Osteoblast (primary cell): ENCODE measurements at regions not wholly inside any gene's neighbourhood (a gene's known extent, or its start where the extent isn't known, plus 50 kb on each side); places are given as distances from the start of the nearest gene placed in this dataset.

Experiments
- DNase-seq: peaks from one replicate; pipeline ENCODE4 v3.0.0; 2011; ENCODE audit warnings: low spot score, mixed read lengths; ENCODE audit not compliant: insufficient read length; ENCODE audit errors: missing footprints
- H2AFZ ChIP-seq: 2 replicates; pipeline ENCODE4 v1.6.0; 2011; ENCODE audit warnings: mild to moderate bottlenecking, low read length
- H3K27ac ChIP-seq: 2 replicates; pipeline ENCODE4 v1.5.1; 2011; ENCODE audit warnings: mild to moderate bottlenecking, low read depth, low read length, moderate library complexity
- H3K27me3 ChIP-seq: 2 replicates; pipeline ENCODE4 v1.6.0; 2012; ENCODE audit warnings: mild to moderate bottlenecking, control low read depth, inconsistent platforms, low read length, moderate library complexity; ENCODE audit not compliant: insufficient read depth
- H3K36me3 ChIP-seq: 2 replicates; pipeline ENCODE4 v1.5.1; 2011; ENCODE audit warnings: mild to moderate bottlenecking, low read length, control low read depth, moderate library complexity; ENCODE audit not compliant: insufficient read depth
- H3K4me1 ChIP-seq: 2 replicates; pipeline ENCODE4 v1.5.1; 2011; ENCODE audit warnings: mild to moderate bottlenecking, low read length, control low read depth, moderate library complexity; ENCODE audit not compliant: insufficient read depth
- H3K4me2 ChIP-seq: 2 replicates; pipeline ENCODE4 v1.6.0; 2011; ENCODE audit warnings: mild to moderate bottlenecking, low read length; ENCODE audit not compliant: insufficient read depth
- H3K4me3 ChIP-seq: fragments of 200-600 bp; sonication (generic); 3 replicates; pipeline ENCODE4 v1.5.1; 2012; ENCODE audit warnings: mild to moderate bottlenecking, low read length, inconsistent platforms; ENCODE audit not compliant: insufficient read depth
- H3K79me2 ChIP-seq: 2 replicates; pipeline ENCODE4 v1.6.0; 2012; ENCODE audit warnings: mild to moderate bottlenecking, low read length, control low read depth, inconsistent platforms; ENCODE audit not compliant: insufficient read depth
- H3K9me3 ChIP-seq: 2 replicates; pipeline ENCODE4 v1.5.1; 2011; ENCODE audit warnings: low read depth, low read length, control low read depth
- H4K20me1 ChIP-seq: 2 replicates; pipeline ENCODE4 v1.6.0; 2012; ENCODE audit warnings: mild to moderate bottlenecking, low read length, control low read depth; ENCODE audit not compliant: insufficient read depth
- TF ChIP-seq, protein P1 (sequence below): IDR thresholded peaks from 2 replicates; pipeline ENCODE4 v1.5.1; 2011; ENCODE audit warnings: mild to moderate bottlenecking, low read depth, low read length, moderate library complexity; ENCODE audit errors: extremely low read depth

DNA sequence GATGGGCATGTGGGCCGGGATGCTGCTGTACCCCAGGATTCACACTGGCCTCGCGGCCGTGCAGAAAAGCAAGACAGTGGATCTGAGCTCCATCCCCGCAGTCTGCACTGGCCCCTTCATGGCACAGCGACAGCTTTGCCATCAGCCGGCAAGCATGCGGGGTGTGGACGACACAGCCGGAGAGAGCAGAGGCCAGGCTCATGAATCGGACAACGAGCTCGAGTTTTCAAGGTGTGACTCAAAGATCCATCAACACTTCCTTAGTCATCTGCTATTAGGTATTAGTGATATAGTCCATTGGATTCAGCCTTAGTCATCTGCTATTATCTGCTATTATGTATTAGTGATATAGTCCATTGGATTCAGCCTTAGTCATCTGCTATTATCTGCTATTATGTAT is 254.7 kb downstream of the KLF6 start:
- Histone ChIP-seq H3K27me3 (no peaks in the 10 kb centered on the region), H3K4me1 (peaks cover 40% of the 10 kb centered on the region), H4K20me1 (no peaks in the 10 kb centered on the region), H2AFZ (no peak overlapping the region), H3K4me2 (no peak overlapping the region), H3K79me2 (no peaks in the 10 kb centered on the region), H3K27ac (no peak overlapping the region), H3K4me3 (no peak overlapping the region), H3K36me3 (no peaks in the 10 kb centered on the region), H3K9me3 (no peaks in the 10 kb centered on the region)
- TF ChIP-seq, protein P1, sequence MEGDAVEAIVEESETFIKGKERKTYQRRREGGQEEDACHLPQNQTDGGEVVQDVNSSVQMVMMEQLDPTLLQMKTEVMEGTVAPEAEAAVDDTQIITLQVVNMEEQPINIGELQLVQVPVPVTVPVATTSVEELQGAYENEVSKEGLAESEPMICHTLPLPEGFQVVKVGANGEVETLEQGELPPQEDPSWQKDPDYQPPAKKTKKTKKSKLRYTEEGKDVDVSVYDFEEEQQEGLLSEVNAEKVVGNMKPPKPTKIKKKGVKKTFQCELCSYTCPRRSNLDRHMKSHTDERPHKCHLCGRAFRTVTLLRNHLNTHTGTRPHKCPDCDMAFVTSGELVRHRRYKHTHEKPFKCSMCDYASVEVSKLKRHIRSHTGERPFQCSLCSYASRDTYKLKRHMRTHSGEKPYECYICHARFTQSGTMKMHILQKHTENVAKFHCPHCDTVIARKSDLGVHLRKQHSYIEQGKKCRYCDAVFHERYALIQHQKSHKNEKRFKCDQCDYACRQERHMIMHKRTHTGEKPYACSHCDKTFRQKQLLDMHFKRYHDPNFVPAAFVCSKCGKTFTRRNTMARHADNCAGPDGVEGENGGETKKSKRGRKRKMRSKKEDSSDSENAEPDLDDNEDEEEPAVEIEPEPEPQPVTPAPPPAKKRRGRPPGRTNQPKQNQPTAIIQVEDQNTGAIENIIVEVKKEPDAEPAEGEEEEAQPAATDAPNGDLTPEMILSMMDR = no peak
- no peak for DNase-seq

DNA sequence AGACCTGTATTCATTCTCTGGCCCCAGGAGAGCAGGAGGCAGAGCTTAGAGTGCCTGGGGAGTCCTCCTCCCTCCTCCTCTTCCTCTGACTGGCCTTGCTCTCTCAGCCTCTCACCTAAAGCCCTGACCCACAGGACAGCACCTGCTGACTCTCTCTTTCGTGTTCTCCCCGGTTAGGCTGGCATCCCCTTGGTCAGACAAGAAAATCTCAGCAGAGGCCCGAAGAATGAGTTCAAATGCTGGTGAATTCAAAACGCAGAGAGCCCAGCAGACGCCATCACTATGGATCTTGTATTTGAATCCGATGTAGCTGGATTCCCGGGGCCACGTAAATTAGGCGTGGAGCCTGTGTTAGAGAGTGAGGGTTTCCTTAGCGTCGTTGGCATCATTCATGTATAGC is 255.3 kb downstream of the KLF6 start:
- DNase-seq = no peak
- Histone ChIP-seq H2AFZ (no peak overlapping the region), H3K4me3 (no peak overlapping the region), H3K27ac (no peak overlapping the region), H4K20me1 (no peaks in the 10 kb centered on the region), H3K27me3 (no peaks in the 10 kb centered on the region), H3K4me1 (peaks cover 41% of the 10 kb centered on the region), H3K36me3 (no peaks in the 10 kb centered on the region), H3K9me3 (no peaks in the 10 kb centered on the region), H3K4me2 (no peak overlapping the region), H3K79me2 (no peaks in the 10 kb centered on the region)
- TF ChIP-seq, protein P1 = no peak

DNA sequence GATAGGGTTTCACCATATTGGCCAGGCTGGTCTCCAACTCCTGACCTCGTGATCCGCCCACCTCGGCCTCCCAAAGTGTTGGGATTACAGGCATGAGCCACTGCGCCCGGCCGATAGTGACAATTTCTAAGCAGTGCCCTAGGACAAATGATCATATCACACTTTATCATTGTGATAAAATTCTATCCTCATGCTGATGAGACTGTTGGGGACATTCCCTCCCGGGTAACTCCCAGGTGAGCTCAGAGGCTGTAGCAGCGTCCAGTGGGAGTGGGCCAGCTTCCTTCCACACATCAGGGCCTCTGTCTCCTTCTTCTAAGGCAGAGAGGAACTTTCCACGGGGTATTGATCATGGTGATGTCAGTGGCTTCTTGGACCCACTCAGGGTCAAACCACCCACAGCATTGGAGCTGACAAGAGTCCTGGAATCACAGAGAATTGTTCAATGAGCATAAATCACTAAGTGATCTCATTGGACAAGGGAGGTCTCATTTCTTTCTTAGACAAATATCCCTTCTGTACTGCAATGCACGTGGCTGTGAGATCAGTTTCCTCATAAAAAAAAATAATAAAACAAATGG is 256.1 kb downstream of the KLF6 start:
- Histone ChIP-seq H3K27me3 (no peaks in the 10 kb centered on the region), H3K79me2 (no peaks in the 10 kb centered on the region), H3K9me3 (no peaks in the 10 kb centered on the region), H2AFZ (no peak overlapping the region), H3K4me3 (no peak overlapping the region), H3K27ac (no peak overlapping the region), H4K20me1 (no peaks in the 10 kb centered on the region), H3K4me2 (no peak overlapping the region), H3K4me1 (peaks cover 41% of the 10 kb centered on the region), H3K36me3 (no peaks in the 10 kb centered on the region)
- TF ChIP-seq, protein P1 = no peak
- DNase-seq = no peak

- Histone ChIP-seq H3K4me1 (peaks cover 39% of the 10 kb centered on the region), H3K27me3 (no peaks in the 10 kb centered on the region), H4K20me1 (no peaks in the 10 kb centered on the region), H3K36me3 (no peaks in the 10 kb centered on the region), H2AFZ (no peak overlapping the region), H3K27ac (peak overlapping the region; percentile 93), H3K9me3 (no peaks in the 10 kb centered on the region), H3K79me2 (no peaks in the 10 kb centered on the region), H3K4me3 (no peak overlapping the region), H3K4me2 (peak overlapping the region; percentile 50)
- no peak for DNase-seq
- TF ChIP-seq, protein P1 = no peak
These were observed 256.7 kb downstream of the KLF6 start for GRCh38 chr10:3528271-3528670.
